CD4-positive, alpha-beta T cell (primary cell): ENCODE measurements at regions not wholly inside any gene's neighbourhood (a gene's known extent, or its start where the extent isn't known, plus 50 kb on each side); places are given as distances from the start of the nearest gene placed in this dataset.
"Not testable (repeated sequence)": the region's sequence is repeated elsewhere in the genome, so short reads cannot be mapped to it uniquely, and the experiment has no call there.

Experiments used
- ATAC-seq: fragments of 200-7000 bp; cut with Tn5 transposase; one replicate; pipeline ENCODE4 v1.10.0; 2022; ENCODE audit warnings: mild to moderate bottlenecking; ENCODE audit not compliant: poor library complexity
- CTCF ChIA-PET: fragments of 350-600 bp; sonication (Branson Sonifier 250); formaldehyde crosslinking; loops from one replicate; lab custom pipeline; 2021; ENCODE audit warnings: antibody characterized with exemption, inconsistent platforms; lab: Charles Lee
- POLR2A ChIA-PET: fragments of 350-600 bp; sonication (Branson Sonifier 250); formaldehyde crosslinking; loops from one replicate; lab custom pipeline; 2021; ENCODE audit warnings: antibody characterized with exemption, inconsistent platforms; lab: Charles Lee
- DNase-seq, 14 experiments: peaks; one replicate each; pipeline ENCODE4 v3.0.0-alpha.2; 2013 to 2020; ENCODE audit warnings: mixed read lengths in 2 of 14
- H3K27ac ChIP-seq, 2 donors: one replicate each; pipeline versions ENCODE4 v1.5.1 to v1.7.0; 2013; ENCODE audit warnings: low read length in 2 of 2, low read depth in 1 of 2, mild to moderate bottlenecking in 1 of 2
- H3K27me3 ChIP-seq, 2 experiments: 1 replicate in 1 of 2; 2 replicates in 1 of 2; pipeline versions ENCODE4 v1.6.1 to v1.7.0; 2013; ENCODE audit warnings: low read length in 2 of 2, control low read depth in 1 of 2, mild to moderate bottlenecking in 1 of 2, moderate library complexity in 1 of 2; ENCODE audit not compliant: insufficient read depth in 2 of 2, control insufficient read depth in 1 of 2
- H3K36me3 ChIP-seq: one replicate; pipeline ENCODE4 v1.6.1; 2013; ENCODE audit warnings: low read length, control low read depth; ENCODE audit not compliant: insufficient read depth
- H3K4me1 ChIP-seq: one replicate; pipeline ENCODE4 v1.6.1; 2013; ENCODE audit warnings: low read length, control low read depth; ENCODE audit not compliant: insufficient read depth
- H3K4me3 ChIP-seq: one replicate; pipeline ENCODE4 v1.5.1; 2013; ENCODE audit warnings: mild to moderate bottlenecking, low read length, moderate library complexity
- H3K9me3 ChIP-seq, 2 experiments: 1 replicate in 1 of 2; 2 replicates in 1 of 2; pipeline versions ENCODE4 v1.6.1 to v1.7.0; 2013; ENCODE audit warnings: low read length in 2 of 2, mild to moderate bottlenecking in 2 of 2, control low read depth in 1 of 2, moderate library complexity in 1 of 2; ENCODE audit not compliant: control insufficient read depth in 1 of 2, insufficient read depth in 1 of 2
- H3K27ac Mint-ChIP-seq: one replicate; pipeline ENCODE4 v1.8.0; 2020; ENCODE audit warnings: mixed read lengths
- H3K27me3 Mint-ChIP-seq: one replicate; pipeline ENCODE4 v1.8.0; 2021; ENCODE audit warnings: mixed read lengths
- H3K36me3 Mint-ChIP-seq: one replicate; pipeline ENCODE4 v1.8.0; 2021; ENCODE audit warnings: low read depth, mixed read lengths
- H3K4me1 Mint-ChIP-seq: one replicate; pipeline ENCODE4 v1.8.0; 2021; ENCODE audit warnings: low read depth, mixed read lengths
- H3K4me3 Mint-ChIP-seq: one replicate; pipeline ENCODE4 v1.8.0; 2020; ENCODE audit warnings: mild to moderate bottlenecking, mixed read lengths
- H3K9me3 Mint-ChIP-seq: one replicate; pipeline ENCODE4 v1.8.0; 2020; ENCODE audit warnings: mixed read lengths
- CTCF ChIP-seq: fragments of 200-600 bp; IDR thresholded peaks from one replicate; pipeline ENCODE4 v1.8.0; 2022; ENCODE audit warnings: antibody characterized with exemption, mild to moderate bottlenecking
- intact Hi-C, 2 experiments: fragments of 100-400 bp; cut with DNase I in 1 of 2; cut with micrococcal nuclease in 1 of 2; formaldehyde crosslinking; loops; one replicate each; pipeline versions ENCODE4 v1.15.1 to v1.9.0; 2023 to 2025; cut with DNase I, micrococcal nuclease

- no peak for ATAC-seq
- TF ChIP-seq CTCF: no peak
- H3K4me3 ChIP-seq: no peak overlapping the region
Measured at GRCh38 chr3:187889601-187890404, 144.5 kb upstream of the BCL6 start.

DNA sequence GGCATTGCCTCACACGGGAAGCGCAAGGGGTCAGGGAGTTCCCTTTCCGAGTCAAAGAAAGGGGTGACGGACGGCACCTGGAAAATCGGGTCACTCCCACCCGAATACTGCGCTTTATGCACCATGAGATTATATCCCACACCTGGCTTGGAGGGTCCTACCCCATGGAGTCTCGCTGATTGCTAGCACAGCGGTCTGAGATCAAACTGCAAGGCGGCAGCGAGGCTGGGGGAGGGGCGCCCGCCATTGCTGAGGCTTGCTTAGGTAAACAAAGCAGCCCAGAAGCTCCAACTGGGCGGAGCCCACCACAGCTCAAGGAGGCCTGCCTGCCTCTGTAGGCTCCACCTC, 145.1 kb upstream of the BCL6 start:
- intact Hi-C loops, H3K4me3 ChIP-seq, POLR2A ChIA-PET, H3K36me3 Mint-ChIP-seq, CTCF ChIA-PET, H3K4me3 Mint-ChIP-seq, H3K9me3 Mint-ChIP-seq, H3K27me3 Mint-ChIP-seq, H3K27me3 ChIP-seq, H3K27ac ChIP-seq, H3K27ac Mint-ChIP-seq, H3K4me1 Mint-ChIP-seq, H3K36me3 ChIP-seq, ATAC-seq, H3K9me3 ChIP-seq, H3K4me1 ChIP-seq, DNase-seq: not testable (repeated sequence)

More at GRCh38 chr3:187889601-187890404, 144.5 kb upstream of the BCL6 start:
- DNase-seq: peak in 1 of 14 experiments; percentile 8
- ChIA-PET CTCF (no interaction called here), POLR2A (no interaction called here)
- intact Hi-C loops: no loop called here
- H3K27me3 Mint-ChIP-seq: no peaks in the 10 kb centered on the region
- no peaks in the 10 kb centered on the region for H3K4me1 Mint-ChIP-seq
- no peak overlapping the region for H3K27ac ChIP-seq
- no peaks in the 10 kb centered on the region for H3K9me3 Mint-ChIP-seq
- no peak overlapping the region for H3K27ac Mint-ChIP-seq
- H3K36me3 Mint-ChIP-seq: no peaks in the 10 kb centered on the region
- H3K36me3 ChIP-seq: no peaks in the 10 kb centered on the region
- H3K9me3 ChIP-seq: no peaks in the 10 kb centered on the region
- no peak overlapping the region for H3K4me3 Mint-ChIP-seq
- H3K27me3 ChIP-seq: no peaks in the 10 kb centered on the region
- H3K4me1 ChIP-seq: peaks cover 5% of the 10 kb centered on the region

DNA sequence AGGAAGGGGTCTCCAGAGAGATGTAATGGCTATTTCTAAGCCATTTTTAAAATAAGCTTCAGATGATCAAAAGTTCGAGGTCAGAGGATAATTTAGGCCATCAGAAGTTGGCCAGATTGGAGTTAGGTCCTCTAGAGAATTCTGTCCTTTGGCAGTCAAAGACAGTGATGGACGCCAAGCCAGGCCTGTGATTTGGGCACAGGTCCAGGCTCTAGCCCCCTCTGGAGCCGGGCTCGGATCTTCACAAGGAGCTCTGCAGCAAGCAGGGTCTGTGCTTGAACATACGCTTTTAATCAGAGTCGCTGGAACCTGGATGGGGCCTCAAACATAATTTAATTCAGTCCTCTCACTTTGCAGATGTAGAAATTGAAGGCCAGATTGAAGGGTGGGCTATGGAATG, 151.4 kb upstream of the BCL6 start:
- H3K27ac ChIP-seq: no peak overlapping the region
- ATAC-seq (no peak), DNase-seq (no peak)
- H3K4me1 Mint-ChIP-seq: no peaks in the 10 kb centered on the region
- ChIA-PET POLR2A (no interaction called here), CTCF (no interaction called here)
- H3K27me3 Mint-ChIP-seq: no peaks in the 10 kb centered on the region
- no peak overlapping the region for H3K27ac Mint-ChIP-seq
- no peak overlapping the region for H3K4me3 Mint-ChIP-seq
- H3K36me3 ChIP-seq: no peaks in the 10 kb centered on the region
- intact Hi-C loops: no loop called here
- no peaks in the 10 kb centered on the region for H3K4me1 ChIP-seq
- no peak overlapping the region for H3K4me3 ChIP-seq
- H3K36me3 Mint-ChIP-seq: no peaks in the 10 kb centered on the region
- TF ChIP-seq CTCF: no peak
- H3K9me3 Mint-ChIP-seq: no peaks in the 10 kb centered on the region
- H3K9me3 ChIP-seq: no peaks in the 10 kb centered on the region
- no peaks in the 10 kb centered on the region for H3K27me3 ChIP-seq

DNA sequence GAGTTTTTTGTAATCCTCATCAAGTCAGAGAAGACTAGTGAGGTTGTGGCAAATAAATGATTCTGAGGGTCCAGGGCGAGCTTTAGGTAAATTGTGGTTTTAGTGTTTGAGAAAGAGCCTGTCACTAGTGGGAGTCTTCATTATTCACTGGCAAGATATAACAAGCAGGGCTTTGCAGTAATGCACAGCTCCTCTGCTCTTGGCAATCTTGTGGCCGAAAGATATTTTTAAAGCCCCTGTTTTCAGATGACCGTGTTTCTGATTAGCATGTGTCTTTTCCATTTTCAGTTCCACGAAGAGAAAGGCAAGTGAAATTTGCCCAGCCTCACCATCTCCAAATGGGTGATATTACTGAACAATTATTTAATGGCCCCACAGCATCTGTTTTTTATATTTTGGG, 154.0 kb upstream of the BCL6 start:
- Histone ChIP-seq H3K27me3 (no peaks in the 10 kb centered on the region), H3K36me3 (no peaks in the 10 kb centered on the region), H3K9me3 (peaks cover 0 to 5% of the 10 kb centered on the region in 2 experiments), H3K27ac (no peak overlapping the region), H3K4me1 (no peaks in the 10 kb centered on the region), H3K4me3 (no peak overlapping the region)
- TF ChIP-seq CTCF: no peak
- H3K4me1 Mint-ChIP-seq: no peaks in the 10 kb centered on the region
- DNase-seq (no peak), ATAC-seq (no peak)
- intact Hi-C loops: no loop called here
- H3K27me3 Mint-ChIP-seq: no peaks in the 10 kb centered on the region
- ChIA-PET CTCF (no interaction called here), POLR2A (no interaction called here)
- no peak overlapping the region for H3K27ac Mint-ChIP-seq
- H3K4me3 Mint-ChIP-seq: no peak overlapping the region
- no peaks in the 10 kb centered on the region for H3K9me3 Mint-ChIP-seq
- no peaks in the 10 kb centered on the region for H3K36me3 Mint-ChIP-seq
